ENCODE measurements at regions not wholly inside any gene's neighbourhood (a gene's known extent, or its start where the extent isn't known, plus 50 kb on each side); places are given as distances from the start of the nearest gene placed in this dataset.

GRCh38 chr2:128662051-128662471 lies 343.4 kb upstream of the HS6ST1 start:
- Histone ChIP-seq H3K4me3 (ENCODE audit: severe bottlenecking) (no peak overlapping the region), H3K36me3 (ENCODE audit: low read depth) (no peaks in the 10 kb centered on the region), H3K27ac (ENCODE audit: poor library complexity, severe bottlenecking) (no peak overlapping the region), H3K4me1 (ENCODE audit: insufficient read depth, poor library complexity, severe bottlenecking) (no peaks in the 10 kb centered on the region), H3K9me3 (ENCODE audit: severe bottlenecking) (no peaks in the 10 kb centered on the region), H3K27me3 (ENCODE audit: insufficient read depth, poor library complexity, severe bottlenecking) (peaks cover 4% of the 10 kb centered on the region)
- ATAC-seq (ENCODE audit: low read depth) (no peak), DNase-seq (ENCODE audit: low spot score) (no peak)
- no peak for TF ChIP-seq CTCF (IDR thresholded peaks at IDR 0.05; ENCODE audit: poor library complexity, severe bottlenecking)

- Histone ChIP-seq H3K27me3 (ENCODE audit: insufficient read depth, poor library complexity, severe bottlenecking) (no peaks in the 10 kb centered on the region), H3K4me3 (ENCODE audit: severe bottlenecking) (no peak overlapping the region), H3K9me3 (ENCODE audit: severe bottlenecking) (no peaks in the 10 kb centered on the region), H3K4me1 (ENCODE audit: insufficient read depth, poor library complexity, severe bottlenecking) (no peaks in the 10 kb centered on the region), H3K36me3 (ENCODE audit: low read depth) (no peaks in the 10 kb centered on the region), H3K27ac (ENCODE audit: poor library complexity, severe bottlenecking) (no peak overlapping the region)
- TF ChIP-seq CTCF (IDR thresholded peaks at IDR 0.05; ENCODE audit: poor library complexity, severe bottlenecking): no peak
- ATAC-seq (ENCODE audit: low read depth) (no peak), DNase-seq (ENCODE audit: low spot score) (no peak)
Measured at GRCh38 chr2:128663371-128664050, 344.8 kb upstream of the HS6ST1 start.

- Histone ChIP-seq H3K9me3 (ENCODE audit: severe bottlenecking) (no peaks in the 10 kb centered on the region), H3K36me3 (ENCODE audit: low read depth) (no peaks in the 10 kb centered on the region), H3K27ac (ENCODE audit: poor library complexity, severe bottlenecking) (no peak overlapping the region), H3K27me3 (ENCODE audit: insufficient read depth, poor library complexity, severe bottlenecking) (no peaks in the 10 kb centered on the region), H3K4me1 (ENCODE audit: insufficient read depth, poor library complexity, severe bottlenecking) (no peaks in the 10 kb centered on the region), H3K4me3 (ENCODE audit: severe bottlenecking) (no peak overlapping the region)
- no peak for TF ChIP-seq CTCF (IDR thresholded peaks at IDR 0.05; ENCODE audit: poor library complexity, severe bottlenecking)
- no peak for DNase-seq (ENCODE audit: low spot score)
- ATAC-seq (ENCODE audit: low read depth): no peak
Measured at GRCh38 chr2:128664499-128664971, 345.9 kb upstream of the HS6ST1 start.

- ATAC-seq (ENCODE audit: low read depth) (no peak), DNase-seq (ENCODE audit: low spot score) (no peak)
- H3K9me3 ChIP-seq (ENCODE audit: severe bottlenecking): no peaks in the 10 kb centered on the region
- no peaks in the 10 kb centered on the region for H3K36me3 ChIP-seq (ENCODE audit: low read depth)
- no peaks in the 10 kb centered on the region for H3K27me3 ChIP-seq (ENCODE audit: insufficient read depth, poor library complexity, severe bottlenecking)
- H3K4me1 ChIP-seq (ENCODE audit: insufficient read depth, poor library complexity, severe bottlenecking): no peaks in the 10 kb centered on the region
- H3K27ac ChIP-seq (ENCODE audit: poor library complexity, severe bottlenecking): no peak overlapping the region
- no peak overlapping the region for H3K4me3 ChIP-seq (ENCODE audit: severe bottlenecking)
- no peak for TF ChIP-seq CTCF (IDR thresholded peaks at IDR 0.05; ENCODE audit: poor library complexity, severe bottlenecking)
Measured at GRCh38 chr2:128665113-128665512, 346.4 kb upstream of the HS6ST1 start.

- DNase-seq (ENCODE audit: low spot score) (no peak), ATAC-seq (ENCODE audit: low read depth) (no peak)
- Histone ChIP-seq H3K27ac (ENCODE audit: poor library complexity, severe bottlenecking) (no peak overlapping the region), H3K4me3 (ENCODE audit: severe bottlenecking) (no peak overlapping the region), H3K27me3 (ENCODE audit: insufficient read depth, poor library complexity, severe bottlenecking) (no peaks in the 10 kb centered on the region), H3K9me3 (ENCODE audit: severe bottlenecking) (no peaks in the 10 kb centered on the region), H3K36me3 (ENCODE audit: low read depth) (no peaks in the 10 kb centered on the region), H3K4me1 (ENCODE audit: insufficient read depth, poor library complexity, severe bottlenecking) (no peaks in the 10 kb centered on the region)
- no peak for TF ChIP-seq CTCF (IDR thresholded peaks at IDR 0.05; ENCODE audit: poor library complexity, severe bottlenecking)
Measured at GRCh38 chr2:128666596-128666995, 347.9 kb upstream of the HS6ST1 start.
